IMR-90 (cell line): ENCODE measurements at regions not wholly inside any gene's neighbourhood (a gene's known extent, or its start where the extent isn't known, plus 50 kb on each side); places are given as distances from the start of the nearest gene placed in this dataset.
"Not testable (repeated sequence)": the region's sequence is repeated elsewhere in the genome, so short reads cannot be mapped to it uniquely, and the experiment has no call there.

Experiments
- ATAC-seq: fragments of 200-7000 bp; cut with Tn5 transposase; 2 replicates; pipeline ENCODE4 v1.9.1; 2020; ENCODE audit warnings: low read depth, mild to moderate bottlenecking, moderate library complexity
- BruUV-seq: library from RNA; stranded (reverse); fragments of 400-500 nt; replicated peaks from 2 replicates; lab custom pipeline; 2021; lab: Mats Ljungman, UMichigan
- CTCF ChIA-PET: fragments of 300-600 bp; formaldehyde crosslinking; extraction: SDS; loops from one replicate; lab custom pipeline; 2021; ENCODE audit warnings: antibody characterized with exemption; lab: Yijun Ruan, JAX
- POLR2A ChIA-PET: fragments of 300-600 bp; sonication (Branson Sonifier 250); formaldehyde crosslinking; loops from one replicate; lab custom pipeline; 2022; ENCODE audit warnings: antibody characterized with exemption; ENCODE audit not compliant: unreplicated experiment; lab: Charles Lee
- DNase-seq: peaks from one replicate; pipeline ENCODE4 v3.0.0; 2013
- H2AFZ ChIP-seq: replicated peaks from 2 replicates; pipeline ENCODE3; 2013; ENCODE audit warnings: low read length, mild to moderate bottlenecking; ENCODE audit not compliant: poor library complexity
- H2AK5ac ChIP-seq: 2 replicates; pipeline ENCODE4 v1.6.1; 2013; ENCODE audit warnings: low read depth, low read length, inconsistent platforms
- H2AK9ac ChIP-seq: replicated peaks from 2 replicates; pipeline ENCODE3; 2013; ENCODE audit warnings: mild to moderate bottlenecking, low read depth, low read length, moderate library complexity; ENCODE audit not compliant: poor library complexity
- H2BK120ac ChIP-seq: 2 replicates; pipeline ENCODE4 v1.6.1; 2013; ENCODE audit warnings: low read depth, low read length, inconsistent platforms
- H2BK15ac ChIP-seq: 3 replicates; pipeline ENCODE4 v1.6.1; 2013; ENCODE audit warnings: low read depth, low read length, inconsistent platforms
- H2BK20ac ChIP-seq: 2 replicates; pipeline ENCODE4 v1.6.1; 2013; ENCODE audit warnings: low read depth, mild to moderate bottlenecking, inconsistent platforms, low read length, moderate library complexity
- H2BK5ac ChIP-seq: 2 replicates; pipeline ENCODE4 v1.6.1; 2013; ENCODE audit warnings: mild to moderate bottlenecking, low read depth, low read length, inconsistent platforms; ENCODE audit not compliant: poor library complexity, severe bottlenecking
- H3K14ac ChIP-seq: replicated peaks from 2 replicates; pipeline ENCODE4 v1.6.1; 2013; ENCODE audit warnings: low read depth, low read length, inconsistent platforms
- H3K18ac ChIP-seq: 2 replicates; pipeline ENCODE4 v1.6.1; 2013; ENCODE audit warnings: low read depth, low read length, control low read depth
- H3K23ac ChIP-seq: 2 replicates; pipeline ENCODE4 v1.6.1; 2013; ENCODE audit warnings: low read depth, low read length, inconsistent platforms
- H3K27ac ChIP-seq: 2 replicates; pipeline ENCODE4 v1.5.1; 2013; ENCODE audit warnings: mild to moderate bottlenecking, control low read depth, low read length; ENCODE audit not compliant: insufficient read depth
- H3K27me3 ChIP-seq: 2 replicates; pipeline ENCODE4 v1.6.1; 2013; ENCODE audit warnings: low read length; ENCODE audit not compliant: control insufficient read depth, insufficient read depth
- H3K36me3 ChIP-seq: 2 replicates; pipeline ENCODE4 v1.6.1; 2013; ENCODE audit warnings: low read length, mixed read lengths; ENCODE audit not compliant: control insufficient read depth, insufficient read depth
- H3K4ac ChIP-seq: 2 replicates; pipeline ENCODE4 v1.6.1; 2013; ENCODE audit warnings: low read depth, low read length, inconsistent platforms
- H3K4me1 ChIP-seq: 2 replicates; pipeline ENCODE4 v1.6.1; 2013; ENCODE audit warnings: low read length, mixed read lengths; ENCODE audit not compliant: control insufficient read depth, insufficient read depth
- H3K4me2 ChIP-seq: 2 replicates; pipeline ENCODE4 v1.6.1; 2013; ENCODE audit warnings: low read depth, mild to moderate bottlenecking, control low read depth, low read length, moderate library complexity
- H3K4me3 ChIP-seq: 2 replicates; pipeline ENCODE4 v1.5.1; 2013; ENCODE audit warnings: low read depth, mild to moderate bottlenecking, control low read depth, low read length, moderate library complexity; ENCODE audit not compliant: insufficient read depth
- H3K56ac ChIP-seq: 2 replicates; pipeline ENCODE4 v1.6.1; 2013; ENCODE audit warnings: low read length, inconsistent platforms; ENCODE audit not compliant: insufficient read depth; ENCODE audit errors: extremely low read depth
- H3K79me1 ChIP-seq, 2 experiments: 2 replicates each; pipeline ENCODE4 v1.6.1; 2013; ENCODE audit warnings: low read length in 2 of 2, inconsistent platforms in 1 of 2, low read depth in 1 of 2
- H3K9ac ChIP-seq: 2 replicates; pipeline ENCODE4 v1.6.1; 2013; ENCODE audit warnings: low read depth, low read length, control low read depth
- H3K9me1 ChIP-seq: 2 replicates; pipeline ENCODE4 v1.6.1; 2013; ENCODE audit warnings: low read length, inconsistent platforms; ENCODE audit not compliant: insufficient read depth
- H3K9me3 ChIP-seq: 2 replicates; pipeline ENCODE4 v1.6.1; 2013; ENCODE audit warnings: low read length; ENCODE audit not compliant: control insufficient read depth, insufficient read depth
- H4K20me1 ChIP-seq: 2 replicates; pipeline ENCODE4 v1.6.1; 2013; ENCODE audit warnings: low read length, inconsistent platforms; ENCODE audit not compliant: insufficient read depth
- H4K5ac ChIP-seq: 2 replicates; pipeline ENCODE4 v1.6.1; 2013; ENCODE audit warnings: mild to moderate bottlenecking, low read depth, low read length, control low read depth
- H4K8ac ChIP-seq, 2 experiments: 2 replicates each; pipeline ENCODE4 v1.6.1; 2013; ENCODE audit warnings: low read depth in 2 of 2, low read length in 2 of 2, control low read depth in 1 of 2, inconsistent platforms in 1 of 2
- H4K91ac ChIP-seq: 2 replicates; pipeline ENCODE4 v1.6.1; 2013; ENCODE audit warnings: low read depth, low read length, inconsistent platforms; ENCODE audit not compliant: insufficient read depth
- MXI1 ChIP-seq: IDR thresholded peaks from 2 replicates; pipeline ENCODE4 v1.6.1; 2012; ENCODE audit warnings: low read depth, mild to moderate bottlenecking, low read length, moderate library complexity, borderline replicate concordance
- WGBS, 2 experiments: methylation state at CpG; one replicate each; pipeline versions ENCODE4 v1.1.5 to v1.1.7; 2013; ENCODE audit warnings: missing lambda C conversion rate in 2 of 2; ENCODE audit not compliant: insufficient read length in 1 of 2; ENCODE audit errors: extremely low coverage in 2 of 2; 5-methylcytosine and 5-hydroxymethylcytosine counted together
- dilution Hi-C: fragments of 300-500 bp; cut with HindIII; formaldehyde crosslinking; loops from one replicate; pipeline ENCODE4 v1.14.3; 2018; ENCODE audit warnings: low sequenced_read_pairs; ENCODE audit not compliant: unreplicated experiment
- in situ Hi-C: fragments of 300-500 bp; cut with MboI; formaldehyde crosslinking; loops from 3 replicates; pipeline ENCODE4 v1.14.3; 2019; ENCODE audit warnings: low sequenced_read_pairs, inconsistent platforms, mixed read lengths
- intact Hi-C: fragments of 100-400 bp; cut with micrococcal nuclease; formaldehyde crosslinking; loops from 2 replicates; pipeline ENCODE4 v1.10.0; 2022
- TF ChIP-seq, protein P1 (sequence below): conservative IDR thresholded peaks from 2 replicates; pipeline ENCODE4 v1.5.1; 2012; ENCODE audit warnings: mild to moderate bottlenecking, low read depth, low read length, improper control_type of control experiment
- TF ChIP-seq, protein P2 (sequence below): fragments of 150-350 bp; IDR thresholded peaks from 2 replicates; pipeline ENCODE4 v1.6.1; 2017; ENCODE audit warnings: mild to moderate bottlenecking, antibody characterized with exemption, low read length, low read depth

DNA sequence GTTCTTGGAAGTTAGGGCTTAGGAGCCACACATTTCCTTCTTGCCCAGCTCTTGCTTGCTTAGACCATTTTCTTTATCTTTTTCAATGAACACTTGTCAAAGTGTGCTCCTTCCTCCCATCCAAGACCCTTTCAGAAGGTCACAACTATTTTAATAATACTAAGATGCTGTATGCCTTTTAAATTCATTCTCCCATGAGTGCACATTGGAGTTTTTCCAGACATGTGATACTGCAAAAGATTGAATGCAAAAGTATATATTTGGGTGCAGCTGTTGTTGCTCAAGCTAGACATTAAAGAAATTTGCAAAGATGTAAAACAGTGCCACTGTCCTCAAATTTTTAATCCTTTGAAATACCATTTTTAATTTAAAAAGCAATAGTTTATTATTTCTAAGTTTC lies 69.3 kb upstream of the TNRC6B start:
- H4K8ac ChIP-seq: peak overlapping the region in 1 of 2 experiments; percentile 20; a peak in 1 of 4 replicates
- H3K56ac ChIP-seq: no peak overlapping the region
- in situ Hi-C loops: no loop called here
- no peak overlapping the region for H3K9ac ChIP-seq
- no peak overlapping the region for H2AFZ ChIP-seq
- no peaks in the 10 kb centered on the region for H3K36me3 ChIP-seq
- no peak overlapping the region for H2AK5ac ChIP-seq
- no peak overlapping the region for H3K4ac ChIP-seq
- H4K20me1 ChIP-seq: peaks cover 2% of the 10 kb centered on the region; the same call in 1 of the 2 replicates
- peak overlapping the region; percentile 23; the same call in 1 of the 2 replicates for H3K18ac ChIP-seq
- H3K23ac ChIP-seq: 0 out of 2 replicates have a peak overlapping the region, but pooled peaks have one; percentile 34
- ChIA-PET POLR2A (no interaction called here), CTCF (interaction anchor here (1.0 kb wide), 1 partner anchor 28 kb away, joined by 3 read pairs; no protein-coding TSS in a partner anchor)
- peak overlapping the region; percentile 21; the same call in 1 of the 2 replicates for H3K27ac ChIP-seq
- peaks cover 8% of the 10 kb centered on the region for H3K4me1 ChIP-seq
- no peak overlapping the region for H2BK20ac ChIP-seq
- H3K9me1 ChIP-seq: peaks cover 3% of the 10 kb centered on the region; the same call in 1 of the 2 replicates
- no peak for ATAC-seq
- H3K79me1 ChIP-seq: peaks cover 3 to 4% of the 10 kb centered on the region in 2 experiments; a peak in 2 of 4 replicates
- no peak overlapping the region for H2AK9ac ChIP-seq
- peak overlapping the region; percentile 65; the same call in 1 of the 2 replicates for H3K4me2 ChIP-seq
- H3K14ac ChIP-seq: no peak overlapping the region
- H2BK120ac ChIP-seq: no peak overlapping the region
- H4K5ac ChIP-seq: peak overlapping the region; percentile 15; the same call in 1 of the 2 replicates
- intact Hi-C loops: no loop called here
- no peak overlapping the region for H2BK15ac ChIP-seq
- no TSS peak for BruUV-seq
- no peak overlapping the region for H2BK5ac ChIP-seq
- DNase-seq: no peak
- no peak for TF ChIP-seq MXI1
- TF ChIP-seq, protein P1, sequence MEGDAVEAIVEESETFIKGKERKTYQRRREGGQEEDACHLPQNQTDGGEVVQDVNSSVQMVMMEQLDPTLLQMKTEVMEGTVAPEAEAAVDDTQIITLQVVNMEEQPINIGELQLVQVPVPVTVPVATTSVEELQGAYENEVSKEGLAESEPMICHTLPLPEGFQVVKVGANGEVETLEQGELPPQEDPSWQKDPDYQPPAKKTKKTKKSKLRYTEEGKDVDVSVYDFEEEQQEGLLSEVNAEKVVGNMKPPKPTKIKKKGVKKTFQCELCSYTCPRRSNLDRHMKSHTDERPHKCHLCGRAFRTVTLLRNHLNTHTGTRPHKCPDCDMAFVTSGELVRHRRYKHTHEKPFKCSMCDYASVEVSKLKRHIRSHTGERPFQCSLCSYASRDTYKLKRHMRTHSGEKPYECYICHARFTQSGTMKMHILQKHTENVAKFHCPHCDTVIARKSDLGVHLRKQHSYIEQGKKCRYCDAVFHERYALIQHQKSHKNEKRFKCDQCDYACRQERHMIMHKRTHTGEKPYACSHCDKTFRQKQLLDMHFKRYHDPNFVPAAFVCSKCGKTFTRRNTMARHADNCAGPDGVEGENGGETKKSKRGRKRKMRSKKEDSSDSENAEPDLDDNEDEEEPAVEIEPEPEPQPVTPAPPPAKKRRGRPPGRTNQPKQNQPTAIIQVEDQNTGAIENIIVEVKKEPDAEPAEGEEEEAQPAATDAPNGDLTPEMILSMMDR: no peak
- TF ChIP-seq, protein P2, sequence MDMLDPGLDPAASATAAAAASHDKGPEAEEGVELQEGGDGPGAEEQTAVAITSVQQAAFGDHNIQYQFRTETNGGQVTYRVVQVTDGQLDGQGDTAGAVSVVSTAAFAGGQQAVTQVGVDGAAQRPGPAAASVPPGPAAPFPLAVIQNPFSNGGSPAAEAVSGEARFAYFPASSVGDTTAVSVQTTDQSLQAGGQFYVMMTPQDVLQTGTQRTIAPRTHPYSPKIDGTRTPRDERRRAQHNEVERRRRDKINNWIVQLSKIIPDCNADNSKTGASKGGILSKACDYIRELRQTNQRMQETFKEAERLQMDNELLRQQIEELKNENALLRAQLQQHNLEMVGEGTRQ: no peak
- dilution Hi-C loops: no loop called here
- H3K9me3 ChIP-seq: no peaks in the 10 kb centered on the region
- H3K27me3 ChIP-seq: no peaks in the 10 kb centered on the region; the same call in 1 of the 2 replicates
- no peak overlapping the region for H4K91ac ChIP-seq
- H3K4me3 ChIP-seq: no peak overlapping the region

DNA sequence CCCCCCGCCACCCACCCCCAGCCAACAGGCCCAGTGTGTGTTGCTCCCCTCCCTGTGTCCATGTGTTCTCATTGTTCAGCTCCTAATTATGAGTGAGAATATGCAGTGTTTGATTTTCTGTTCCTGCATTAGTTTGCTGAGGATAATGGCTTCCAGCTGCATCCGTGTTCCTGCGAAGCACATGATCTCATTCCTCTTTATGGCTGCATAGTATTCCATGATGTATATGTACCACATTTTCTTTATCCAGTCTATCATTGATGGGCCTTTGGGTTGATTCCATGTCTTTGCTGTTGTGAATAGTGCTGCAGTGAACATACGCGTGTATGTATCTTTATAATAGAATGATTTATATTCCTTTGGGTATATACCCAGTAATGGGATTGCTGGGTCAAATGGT lies 68.8 kb upstream of the TNRC6B start:
- H3K18ac ChIP-seq, H2BK5ac ChIP-seq, H3K27ac ChIP-seq, DNase-seq, H2AK9ac ChIP-seq, H3K56ac ChIP-seq, H3K79me1 ChIP-seq, H3K36me3 ChIP-seq, H3K4me1 ChIP-seq, H3K9me3 ChIP-seq, H4K8ac ChIP-seq, H3K27me3 ChIP-seq, H4K5ac ChIP-seq, H3K9ac ChIP-seq, H2BK120ac ChIP-seq, H4K20me1 ChIP-seq, POLR2A ChIA-PET, H2AFZ ChIP-seq, H2AK5ac ChIP-seq, BruUV-seq, intact Hi-C loops, H3K4me2 ChIP-seq, H4K91ac ChIP-seq, CTCF ChIA-PET, in situ Hi-C loops, H3K14ac ChIP-seq, H3K4me3 ChIP-seq, H3K23ac ChIP-seq, H2BK20ac ChIP-seq, dilution Hi-C loops, ATAC-seq, H3K4ac ChIP-seq, H2BK15ac ChIP-seq, H3K9me1 ChIP-seq: not testable (repeated sequence)
- WGBS, 2 experiments: no CpG with 5 or more reads among the region's 5 CpGs
